ENCODE measurements at regions not wholly inside any gene's neighbourhood (a gene's known extent, or its start where the extent isn't known, plus 50 kb on each side); places are given as distances from the start of the nearest gene placed in this dataset.

DNA sequence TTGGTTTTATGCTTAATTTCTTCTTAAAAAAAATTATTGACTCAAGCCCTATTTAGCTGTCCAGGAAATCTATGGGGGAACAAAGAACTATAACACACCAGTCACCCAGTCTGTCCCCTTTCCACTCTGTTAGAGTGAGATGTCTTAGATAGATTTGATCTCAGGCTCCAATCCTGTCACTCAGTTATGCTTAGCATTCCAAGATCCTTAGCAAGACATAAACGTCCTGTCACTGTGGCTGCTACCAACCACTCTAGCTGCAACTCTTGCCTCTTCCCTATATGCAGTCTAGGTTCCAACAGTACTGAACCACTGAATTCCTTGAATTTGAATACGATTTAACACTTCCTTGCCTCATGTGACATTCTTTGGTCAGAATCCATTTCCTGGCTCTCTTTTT is 241.9 kb upstream of the NWD2 start:
- CTCF ChIA-PET = no interaction called here
- no peaks in the 10 kb centered on the region for H3K9me3 Mint-ChIP-seq (ENCODE audit: insufficient read depth)

DNA sequence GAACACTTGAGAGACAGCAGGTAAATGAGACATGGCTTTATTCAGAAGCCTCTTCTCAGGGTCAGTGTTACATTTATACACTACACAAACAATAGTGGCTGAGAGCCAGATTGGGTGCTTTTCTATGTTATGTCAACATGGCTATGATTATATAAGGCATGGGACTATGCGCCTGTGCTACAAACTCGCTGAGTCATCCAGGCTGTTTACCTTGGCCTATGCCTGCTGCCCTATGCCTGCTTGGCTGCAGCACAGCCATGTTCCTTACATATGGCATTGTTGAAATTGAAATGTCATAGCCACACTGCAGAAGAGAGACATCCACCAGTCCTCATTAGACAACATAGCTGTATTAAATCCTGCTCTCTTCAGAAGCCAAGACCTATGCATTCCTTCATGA is 236.3 kb upstream of the NWD2 start:
- H3K4me3 Mint-ChIP-seq = no peak overlapping the region
- Histone ChIP-seq H3K79me2 (ENCODE audit: control insufficient read depth, insufficient read depth, low read length) (no peaks in the 10 kb centered on the region), H3K27me3 (replicated peaks in 1 of 4; ENCODE audit: control extremely low read depth in 1 of 4, control insufficient read depth in 3 of 4, insufficient read depth in 4 of 4, low read length in 3 of 4) (no peaks in the 10 kb centered on the region), H3K9ac (ENCODE audit: low read length) (no peak overlapping the region), H3K36me3 (replicated peaks in 1 of 2; ENCODE audit: control extremely low read depth in 1 of 2, control insufficient read depth in 1 of 2, extremely low read depth in 1 of 2, insufficient read depth in 2 of 2, low read length in 1 of 2) (no peaks in the 10 kb centered on the region), H3K4me3 (ENCODE audit: control extremely low read depth in 1 of 5, extremely low read depth in 1 of 5, insufficient read depth in 1 of 5, low read depth in 2 of 5, low read length in 4 of 5) (no peak overlapping the region), H4K20me1 (ENCODE audit: control insufficient read depth, insufficient read depth, low read length, poor library complexity, severe bottlenecking) (no peaks in the 10 kb centered on the region), H2AFZ (ENCODE audit: insufficient read depth, low read depth, low read length, poor library complexity, severe bottlenecking) (no peak overlapping the region), H3K27ac (ENCODE audit: low read length in 2 of 2) (no peak overlapping the region), H3K9me3 (ENCODE audit: control extremely low read depth in 1 of 3, control insufficient read depth in 2 of 3, insufficient read depth in 1 of 3, low read length in 2 of 3) (peaks cover 0 to 10% (median 0%) of the 10 kb centered on the region in 3 donors), H3K4me2 (replicated peaks; ENCODE audit: low read depth, low read length, poor library complexity, severe bottlenecking) (no peak overlapping the region), H3K4me1 (ENCODE audit: control insufficient read depth in 2 of 2, insufficient read depth in 2 of 2, low read length in 2 of 2) (no peaks in the 10 kb centered on the region)
- H3K27ac Mint-ChIP-seq = no peak overlapping the region
- no peak for DNase-seq
- CTCF ChIA-PET = no interaction called here
- no peaks in the 10 kb centered on the region for H3K27me3 Mint-ChIP-seq
- WGBS (ENCODE audit: insufficient coverage) = 50% methylated on average over 1 of the region's 2 CpGs
- no peak for ATAC-seq (ENCODE audit: low read depth)
- no peak for TF ChIP-seq CTCF (IDR thresholded peaks at IDR 0.05)
- TF ChIP-seq EZH2 (IDR thresholded peaks at IDR 0.05; ENCODE audit: borderline replicate concordance, insufficient read depth, low read depth, low read length, poor library complexity, severe bottlenecking) = no peak
- no peaks in the 10 kb centered on the region for H3K4me1 Mint-ChIP-seq
- intact Hi-C loops (cut with micrococcal nuclease) = no loop called here
- POLR2A ChIA-PET = no interaction called here
- peaks cover 2% of the 10 kb centered on the region for H3K9me3 Mint-ChIP-seq (ENCODE audit: insufficient read depth)

More for the DNA sequence above, 241.9 kb upstream of the NWD2 start:
- Histone ChIP-seq H3K79me2 (ENCODE audit: control insufficient read depth, insufficient read depth, low read length) (no peaks in the 10 kb centered on the region), H4K20me1 (ENCODE audit: control insufficient read depth, insufficient read depth, low read length, poor library complexity, severe bottlenecking) (no peaks in the 10 kb centered on the region), H2AFZ (ENCODE audit: insufficient read depth, low read depth, low read length, poor library complexity, severe bottlenecking) (no peak overlapping the region), H3K27ac (ENCODE audit: low read length in 2 of 2) (no peak overlapping the region), H3K9me3 (ENCODE audit: control extremely low read depth in 1 of 3, control insufficient read depth in 2 of 3, insufficient read depth in 1 of 3, low read length in 2 of 3) (peaks cover 0 to 5% (median 0%) of the 10 kb centered on the region in 3 donors), H3K27me3 (replicated peaks in 1 of 4; ENCODE audit: control extremely low read depth in 1 of 4, control insufficient read depth in 3 of 4, insufficient read depth in 4 of 4, low read length in 3 of 4) (no peaks in the 10 kb centered on the region), H3K4me1 (ENCODE audit: control insufficient read depth in 2 of 2, insufficient read depth in 2 of 2, low read length in 2 of 2) (no peaks in the 10 kb centered on the region), H3K4me3 (ENCODE audit: control extremely low read depth in 1 of 5, extremely low read depth in 1 of 5, insufficient read depth in 1 of 5, low read depth in 2 of 5, low read length in 4 of 5) (no peak overlapping the region), H3K36me3 (replicated peaks in 1 of 2; ENCODE audit: control extremely low read depth in 1 of 2, control insufficient read depth in 1 of 2, extremely low read depth in 1 of 2, insufficient read depth in 2 of 2, low read length in 1 of 2) (no peaks in the 10 kb centered on the region), H3K9ac (ENCODE audit: low read length) (no peak overlapping the region), H3K4me2 (replicated peaks; ENCODE audit: low read depth, low read length, poor library complexity, severe bottlenecking) (no peak overlapping the region)
- TF ChIP-seq CTCF (IDR thresholded peaks at IDR 0.05) (no peak), EZH2 (IDR thresholded peaks at IDR 0.05; ENCODE audit: borderline replicate concordance, insufficient read depth, low read depth, low read length, poor library complexity, severe bottlenecking) (no peak)
- intact Hi-C loops (cut with micrococcal nuclease) = no loop called here
- no peak overlapping the region for H3K4me3 Mint-ChIP-seq
- no peak for ATAC-seq (ENCODE audit: low read depth)
- no peaks in the 10 kb centered on the region for H3K27me3 Mint-ChIP-seq
- H3K27ac Mint-ChIP-seq = no peak overlapping the region
- POLR2A ChIA-PET = no interaction called here
- DNase-seq = no peak
- WGBS (ENCODE audit: insufficient coverage) = 67% methylated on average over 2 of the region's 2 CpGs
- H3K4me1 Mint-ChIP-seq = no peaks in the 10 kb centered on the region

Data from B cell (primary cell).